K562 (cell line): ENCODE measurements at regions not wholly inside any gene's neighbourhood (a gene's known extent, or its start where the extent isn't known, plus 50 kb on each side); places are given as distances from the start of the nearest gene placed in this dataset.

Experiments used
- ATAC-seq: fragments of 200-7000 bp; cut with Tn5 transposase; 3 replicates; pipeline ENCODE4 v1.9.1; 2020; ENCODE audit warnings: moderate library complexity
- BruUV-seq: library from RNA; stranded (reverse); fragments of 400-500 nt; replicated peaks from 2 replicates; lab custom pipeline; 2021; lab: Mats Ljungman, UMichigan
- CTCF ChIA-PET: fragments of 300-600 bp; formaldehyde crosslinking; extraction: SDS; loops from one replicate; lab custom pipeline; 2021; ENCODE audit warnings: low intra/inter-chr PET ratio; lab: Yijun Ruan, JAX
- POLR2A ChIA-PET: fragments of 300-600, 350-650 bp; sonication (Branson Sonifier 250); formaldehyde crosslinking; extraction: SDS; loops from one replicate; lab custom pipeline; 2021; ENCODE audit warnings: antibody characterized with exemption, inconsistent platforms; lab: Yijun Ruan, JAX
- DNase-seq, 4 experiments: peaks; one replicate each; pipeline versions ENCODE4 v3.0.0 to v3.0.0-alpha.2; 2011 to 2018; ENCODE audit warnings: low spot score in 3 of 4, mixed read lengths in 3 of 4; ENCODE audit errors: extremely low read depth in 1 of 4
- FAIRE-seq: peaks from 2 replicates; lab custom pipeline; 2011; peaks lifted over from hg19 to GRCh38; lab: Jason Lieb, UNC
- H2AFZ ChIP-seq: 2 replicates; pipeline ENCODE4 v1.6.0; 2011; ENCODE audit warnings: low read depth, low read length, control low read depth, inconsistent platforms
- H3K27ac ChIP-seq: fragments of 200-600 bp; 3 replicates; pipeline ENCODE4 v1.8.0; 2011; ENCODE audit warnings: low read depth, mild to moderate bottlenecking, control low read depth, inconsistent platforms, low read length, moderate library complexity, mixed read lengths; ENCODE audit errors: extremely low read depth
- H3K27me3 ChIP-seq, 2 experiments: fragments of 300-600 bp in 1 of 2; 2 replicates in 1 of 2; 3 replicates in 1 of 2; pipeline versions ENCODE4 v1.6.0 to v1.8.0; 2011; ENCODE audit warnings: inconsistent platforms in 2 of 2, low read length in 2 of 2, mild to moderate bottlenecking in 1 of 2, mixed read lengths in 1 of 2, moderate library complexity in 1 of 2; ENCODE audit not compliant: control insufficient read depth in 2 of 2, insufficient read depth in 2 of 2
- H3K36me3 ChIP-seq: fragments of 300-600 bp; 3 replicates; pipeline ENCODE4 v1.8.0; 2011; ENCODE audit warnings: mild to moderate bottlenecking, low read length, inconsistent platforms; ENCODE audit not compliant: control insufficient read depth, insufficient read depth
- H3K4me1 ChIP-seq, 2 experiments: fragments of 200-600 bp in 1 of 2; replicated peaks in 1 of 2; 2 replicates in 1 of 2; 3 replicates in 1 of 2; pipeline versions ENCODE4 v1.5.1 to v1.8.0; 2011; ENCODE audit warnings: inconsistent platforms in 2 of 2, low read length in 2 of 2, mild to moderate bottlenecking in 1 of 2, mixed read lengths in 1 of 2, moderate library complexity in 1 of 2; ENCODE audit not compliant: control insufficient read depth in 2 of 2, insufficient read depth in 2 of 2
- H3K4me2 ChIP-seq: 2 replicates; pipeline ENCODE4 v1.6.1; 2011; ENCODE audit warnings: low read length, control low read depth, inconsistent platforms, mixed read lengths; ENCODE audit not compliant: insufficient read depth
- H3K4me3 ChIP-seq: fragments of 200-600 bp; sonication (generic), shearing (Covaris generic); 2 replicates; pipeline ENCODE4 v1.5.1; 2016; ENCODE audit warnings: control low read depth, inconsistent platforms
- H3K79me2 ChIP-seq: fragments of 200-600 bp; 3 replicates; pipeline ENCODE4 v1.8.0; 2011; ENCODE audit warnings: low read length, inconsistent platforms; ENCODE audit not compliant: control insufficient read depth, insufficient read depth
- H3K9ac ChIP-seq, 2 experiments: 2 replicates each; pipeline versions ENCODE4 v1.6.0 to v1.6.1; 2011; ENCODE audit warnings: low read depth in 2 of 2, low read length in 2 of 2, control low read depth in 1 of 2, inconsistent platforms in 1 of 2, mild to moderate bottlenecking in 1 of 2, mixed read lengths in 1 of 2; ENCODE audit not compliant: insufficient read depth in 1 of 2
- H3K9me1 ChIP-seq: one replicate; pipeline ENCODE4 v1.6.0; 2011; ENCODE audit warnings: inconsistent platforms, mild to moderate bottlenecking, low read length, moderate library complexity; ENCODE audit not compliant: control insufficient read depth, insufficient read depth
- H3K9me3 ChIP-seq: replicated peaks from 2 replicates; pipeline ENCODE4 v1.5.1; 2011; ENCODE audit warnings: low read depth, low read length, inconsistent platforms; ENCODE audit not compliant: control insufficient read depth, insufficient read depth
- H4K20me1 ChIP-seq: replicated peaks from 2 replicates; pipeline ENCODE4 v1.6.1; 2011; ENCODE audit warnings: low read length, inconsistent platforms, mixed read lengths; ENCODE audit not compliant: control insufficient read depth, insufficient read depth
- MECOM ChIP-seq: fragments of 250-450 bp; sonication (Bioruptor Pico); IDR thresholded peaks from 2 replicates; pipeline ENCODE4 v1.8.0; 2022; ENCODE audit warnings: inconsistent platforms
- POLR2G ChIP-seq: fragments of 200-400 bp; formaldehyde crosslinking; IDR thresholded peaks from 2 replicates; pipeline ENCODE4 v1.6.1; 2017; ENCODE audit warnings: low read depth, mild to moderate bottlenecking, antibody characterized with exemption, low read length, moderate library complexity
- PPARD ChIP-seq: fragments of 250-450 bp; sonication (Bioruptor Pico); IDR thresholded peaks from 2 replicates; pipeline ENCODE4 v1.8.0; 2022; ENCODE audit warnings: inconsistent platforms, mild to moderate bottlenecking, moderate library complexity
- SOX6 ChIP-seq: fragments of 450-650 bp; IDR thresholded peaks from 2 replicates; pipeline ENCODE4 v1.6.1; 2014; ENCODE audit warnings: mild to moderate bottlenecking
- SREBF1 ChIP-seq: fragments of 150-350 bp; IDR thresholded peaks from 2 replicates; pipeline ENCODE4 v1.6.1; 2014; ENCODE audit warnings: antibody characterized with exemption, low read depth, low read length, borderline replicate concordance
- ZNF143 ChIP-seq: sonication (generic); formaldehyde crosslinking; IDR thresholded peaks from 2 replicates; pipeline ENCODE4 v1.9.0; 2022; ENCODE audit warnings: mild to moderate bottlenecking, missing genetic modification reagents
- ZNF347 ChIP-seq: fragments of 450-650 bp; formaldehyde crosslinking; IDR thresholded peaks from 2 replicates; pipeline ENCODE4 v1.4.0; 2020; ENCODE audit warnings: low read depth, mild to moderate bottlenecking, moderate library complexity
- ZNF551 ChIP-seq: fragments of 250-450 bp; sonication (Bioruptor Pico); IDR thresholded peaks from 2 replicates; pipeline ENCODE4 v1.5.0; 2021; ENCODE audit warnings: mild to moderate bottlenecking, moderate library complexity
- WGBS: fragments of 100-300 bp; shearing (Covaris generic); methylation state at CpG from one replicate; pipeline ENCODE4 v1.1.6; 2016; ENCODE audit warnings: low coverage, mixed read lengths; ENCODE audit not compliant: insufficient coverage; ENCODE audit errors: missing lambda C conversion rate; 5-methylcytosine and 5-hydroxymethylcytosine counted together
- in situ Hi-C: fragments of 300-500 bp; cut with MboI; formaldehyde crosslinking; loops from 4 replicates; pipeline ENCODE4 v1.15.0; 2018; ENCODE audit warnings: inconsistent platforms, mixed read lengths
- intact Hi-C: fragments of 100-400 bp; cut with micrococcal nuclease; formaldehyde crosslinking; loops from 2 replicates; pipeline ENCODE4 v1.14.2; 2022
- TF ChIP-seq, protein P1 (sequence below): fragments of 250-450 bp; sonication (Bioruptor Pico); IDR thresholded peaks from 2 replicates; pipeline ENCODE4 v1.4.0; 2020; ENCODE audit warnings: borderline replicate concordance
- TF ChIP-seq, protein P2 (sequence below): fragments of 450-650 bp; conservative IDR thresholded peaks from 2 replicates; pipeline ENCODE4 v1.6.1; 2016; ENCODE audit warnings: missing genetic modification characterization, low read depth, mild to moderate bottlenecking, control low read depth, missing compliant biosample characterization

DNA sequence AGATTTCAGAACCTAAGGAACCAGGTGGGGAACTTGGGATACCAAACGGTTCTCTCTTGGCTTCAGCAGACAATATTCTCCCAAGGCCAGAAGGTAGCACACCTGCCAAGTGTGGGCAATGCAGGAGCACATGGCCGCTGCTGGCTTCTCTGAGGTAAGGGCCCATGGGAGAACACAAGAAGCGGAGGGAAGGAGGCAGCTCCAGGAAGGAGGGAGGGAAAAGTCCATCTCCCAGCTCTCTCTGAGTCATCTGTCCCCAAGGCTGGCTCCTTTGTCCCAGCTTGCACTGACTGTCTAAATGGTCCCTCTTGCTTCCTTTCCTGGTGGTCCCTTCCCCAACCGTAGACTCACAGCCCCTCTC lies 557.9 kb upstream of the CADM1 start (continued):
- TF ChIP-seq, protein P1, sequence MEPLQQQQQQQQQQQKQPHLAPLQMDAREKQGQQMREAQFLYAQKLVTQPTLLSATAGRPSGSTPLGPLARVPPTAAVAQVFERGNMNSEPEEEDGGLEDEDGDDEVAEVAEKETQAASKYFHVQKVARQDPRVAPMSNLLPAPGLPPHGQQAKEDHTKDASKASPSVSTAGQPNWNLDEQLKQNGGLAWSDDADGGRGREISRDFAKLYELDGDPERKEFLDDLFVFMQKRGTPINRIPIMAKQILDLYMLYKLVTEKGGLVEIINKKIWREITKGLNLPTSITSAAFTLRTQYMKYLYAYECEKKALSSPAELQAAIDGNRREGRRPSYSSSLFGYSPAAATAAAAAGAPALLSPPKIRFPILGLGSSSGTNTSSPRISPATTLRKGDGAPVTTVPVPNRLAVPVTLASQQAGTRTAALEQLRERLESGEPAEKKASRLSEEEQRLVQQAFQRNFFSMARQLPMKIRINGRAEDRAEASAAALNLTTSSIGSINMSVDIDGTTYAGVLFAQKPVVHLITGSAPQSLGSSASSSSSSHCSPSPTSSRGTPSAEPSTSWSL: no peak
- TF ChIP-seq POLR2G (no peak), SREBF1 (no peak), PPARD (no peak), MECOM (no peak), ZNF347 (CRISPR knock-in tag) (no peak), SOX6 (no peak), ZNF551 (CRISPR knock-in tag) (no peak)
- TF ChIP-seq, protein P2, sequence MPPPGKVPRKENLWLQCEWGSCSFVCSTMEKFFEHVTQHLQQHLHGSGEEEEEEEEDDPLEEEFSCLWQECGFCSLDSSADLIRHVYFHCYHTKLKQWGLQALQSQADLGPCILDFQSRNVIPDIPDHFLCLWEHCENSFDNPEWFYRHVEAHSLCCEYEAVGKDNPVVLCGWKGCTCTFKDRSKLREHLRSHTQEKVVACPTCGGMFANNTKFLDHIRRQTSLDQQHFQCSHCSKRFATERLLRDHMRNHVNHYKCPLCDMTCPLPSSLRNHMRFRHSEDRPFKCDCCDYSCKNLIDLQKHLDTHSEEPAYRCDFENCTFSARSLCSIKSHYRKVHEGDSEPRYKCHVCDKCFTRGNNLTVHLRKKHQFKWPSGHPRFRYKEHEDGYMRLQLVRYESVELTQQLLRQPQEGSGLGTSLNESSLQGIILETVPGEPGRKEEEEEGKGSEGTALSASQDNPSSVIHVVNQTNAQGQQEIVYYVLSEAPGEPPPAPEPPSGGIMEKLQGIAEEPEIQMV (tag): no peak

DNA sequence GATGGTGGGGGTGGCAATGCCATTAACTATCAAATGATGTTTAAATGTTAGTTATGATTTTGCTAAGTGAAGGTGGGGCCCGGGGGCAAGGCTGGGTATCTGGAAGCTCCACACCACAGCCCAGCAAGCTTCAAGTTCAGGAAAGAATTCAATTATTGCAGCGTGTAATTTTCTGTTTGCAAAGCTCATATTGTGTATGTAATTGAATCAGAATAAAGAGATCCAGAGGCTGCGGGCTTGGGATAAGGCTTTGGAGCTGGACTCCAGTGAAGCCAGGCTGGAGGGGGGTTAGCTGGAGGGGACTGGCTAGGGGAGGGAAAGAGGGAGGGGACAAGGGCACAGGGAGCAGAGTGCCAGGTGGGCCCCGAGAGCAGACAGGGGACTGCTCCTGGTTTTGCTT lies 557.1 kb upstream of the CADM1 start:
- TF ChIP-seq ZNF143 (CRISPR knock-in tag): no peak
- Histone ChIP-seq H3K4me3 (no peak overlapping the region), H3K4me2 (no peak overlapping the region), H3K9ac (no peak overlapping the region), H3K4me1 (no peaks in the 10 kb centered on the region), H4K20me1 (no peaks in the 10 kb centered on the region; the same call in 1 of the 2 replicates), H3K27ac (no peak overlapping the region), H3K9me3 (no peaks in the 10 kb centered on the region), H3K79me2 (no peaks in the 10 kb centered on the region), H3K36me3 (no peaks in the 10 kb centered on the region), H3K27me3 (no peaks in the 10 kb centered on the region), H3K9me1 (no peaks in the 10 kb centered on the region), H2AFZ (no peak overlapping the region)
- 0% methylated on average over 4 of the region's 4 CpGs for WGBS
- ChIA-PET POLR2A (interaction anchor here (0.8 kb wide), 1 partner anchor 11 kb away, joined by 3 read pairs; no protein-coding TSS in a partner anchor), CTCF (no interaction called here)
- no peak for DNase-seq
- in situ Hi-C loops: loop anchor here (25.0 kb wide), 1 partner anchor 724 kb away; no protein-coding TSS in a partner anchor
- intact Hi-C loops: no loop called here
- no peak for ATAC-seq
- no peak for FAIRE-seq
- BruUV-seq: no TSS peak
